Prostate gland (tissue), 2 donors: ENCODE measurements at regions not wholly inside any gene's neighbourhood (a gene's known extent, or its start where the extent isn't known, plus 50 kb on each side); places are given as distances from the start of the nearest gene placed in this dataset.

Source experiments
- DNase-seq: peaks from one replicate; pipeline ENCODE4 v3.0.0-alpha.2; 2019; ENCODE audit warnings: low spot score
- H3K27ac ChIP-seq, 2 donors: fragments of 200-600 bp; sonication (generic); 2 replicates each; pipeline ENCODE4 v1.5.1; 2017 to 2019
- H3K27me3 ChIP-seq: fragments of 200-600 bp; sonication (generic); replicated peaks from 2 replicates; pipeline ENCODE4 v1.5.1; 2019; ENCODE audit not compliant: insufficient read depth
- H3K36me3 ChIP-seq, 2 donors: fragments of 200-600 bp; sonication (generic); 1 replicate in 1 of 2; 2 replicates in 1 of 2; pipeline versions ENCODE4 v1.5.1 to v1.8.1; 2017 to 2019
- H3K4me1 ChIP-seq: fragments of 200-600 bp; sonication (generic); replicated peaks from 2 replicates; pipeline ENCODE4 v1.5.1; 2019
- H3K4me3 ChIP-seq, 2 donors: fragments of 200-600 bp; sonication (generic); 2 replicates each; pipeline ENCODE4 v1.5.1; 2017 to 2019
- H3K9me3 ChIP-seq: fragments of 200-600 bp; sonication (generic); 2 replicates; pipeline ENCODE4 v1.5.1; 2017
- CTCF ChIP-seq, 4 experiments: fragments of 200-600 bp in 2 of 4; fragments of 450-650 bp in 2 of 4; sonication (generic) in 2 of 4; IDR thresholded peaks; 1 replicate in 3 of 4; 2 replicates in 1 of 4; pipeline ENCODE4 v1.5.1; 2016 to 2019; ENCODE audit warnings: antibody characterized with exemption in 4 of 4, mild to moderate bottlenecking in 2 of 4, moderate library complexity in 2 of 4
- POLR2A ChIP-seq: fragments of 450-650 bp; IDR thresholded peaks from one replicate; pipeline ENCODE4 v1.6.1; 2016; ENCODE audit warnings: antibody characterized with exemption, mild to moderate bottlenecking
- POLR2AphosphoS5 ChIP-seq: sonication (generic); formaldehyde crosslinking; IDR thresholded peaks from one replicate; pipeline ENCODE4 v1.6.1; 2017; ENCODE audit warnings: antibody characterized with exemption
- WGBS: methylation state at CpG from one replicate; pipeline ENCODE4 v1.1.5; 2018; 5-methylcytosine and 5-hydroxymethylcytosine counted together
- intact Hi-C: fragments of 100-400 bp; cut with DNase I; formaldehyde crosslinking; loops from one replicate; pipeline ENCODE4 v1.14.2; 2022

- Histone ChIP-seq H3K27me3 (no peaks in the 10 kb centered on the region), H3K4me3 (no peak overlapping the region), H3K36me3 (no peaks in the 10 kb centered on the region), H3K9me3 (no peaks in the 10 kb centered on the region), H3K4me1 (no peaks in the 10 kb centered on the region), H3K27ac (no peak overlapping the region)
- intact Hi-C loops = no loop called here
- WGBS = 84% methylated on average over 5 of the region's 5 CpGs
- DNase-seq = no peak
- no peak for TF ChIP-seq POLR2AphosphoS5
- no peak for TF ChIP-seq POLR2A
- no peak for TF ChIP-seq CTCF (IDR thresholded peaks at IDR 0.05)
These were observed 325.3 kb downstream of the GJA1 start for GRCh38 chr6:121760745-121761144.

GRCh38 chr6:121764493-121764892, 329.0 kb downstream of the GJA1 start:
- H3K27ac ChIP-seq = no peak overlapping the region
- no peak for TF ChIP-seq POLR2AphosphoS5
- no peak for TF ChIP-seq CTCF (IDR thresholded peaks at IDR 0.05)
- no peak for TF ChIP-seq POLR2A
- intact Hi-C loops = no loop called here
- no peak overlapping the region for H3K4me3 ChIP-seq
- no peaks in the 10 kb centered on the region for H3K9me3 ChIP-seq
- no peaks in the 10 kb centered on the region for H3K27me3 ChIP-seq
- H3K36me3 ChIP-seq = no peaks in the 10 kb centered on the region
- H3K4me1 ChIP-seq = no peaks in the 10 kb centered on the region
- no peak for DNase-seq
- 88% methylated on average over 3 of the region's 3 CpGs for WGBS

- TF ChIP-seq POLR2A = no peak
- TF ChIP-seq CTCF (IDR thresholded peaks at IDR 0.05) = no peak
- TF ChIP-seq POLR2AphosphoS5 = no peak
- Histone ChIP-seq H3K4me3 (no peak overlapping the region), H3K4me1 (no peaks in the 10 kb centered on the region), H3K27me3 (no peaks in the 10 kb centered on the region), H3K36me3 (no peaks in the 10 kb centered on the region), H3K9me3 (no peaks in the 10 kb centered on the region), H3K27ac (no peak overlapping the region)
- WGBS = 87% methylated on average over 2 of the region's 2 CpGs
- DNase-seq = no peak
- intact Hi-C loops = no loop called here
These were observed 329.6 kb downstream of the GJA1 start for GRCh38 chr6:121765060-121765459.

- WGBS = 49% methylated on average over 3 of the region's 3 CpGs
- intact Hi-C loops = no loop called here
These were observed 331.8 kb downstream of the GJA1 start for GRCh38 chr6:121767211-121767610.

More at GRCh38 chr6:121767211-121767610, 331.8 kb downstream of the GJA1 start:
- Histone ChIP-seq H3K27me3 (no peaks in the 10 kb centered on the region), H3K9me3 (no peaks in the 10 kb centered on the region), H3K4me1 (no peaks in the 10 kb centered on the region), H3K36me3 (no peaks in the 10 kb centered on the region), H3K27ac (no peak overlapping the region), H3K4me3 (no peak overlapping the region)
- no peak for TF ChIP-seq CTCF (IDR thresholded peaks at IDR 0.05)
- TF ChIP-seq POLR2A = no peak
- TF ChIP-seq POLR2AphosphoS5 = no peak
- no peak for DNase-seq
